IMR-90 (cell line): ENCODE measurements at regions not wholly inside any gene's neighbourhood (a gene's known extent, or its start where the extent isn't known, plus 50 kb on each side); places are given as distances from the start of the nearest gene placed in this dataset.

ENCODE experiments used
- ATAC-seq: fragments of 200-7000 bp; cut with Tn5 transposase; 2 replicates; pipeline ENCODE4 v1.9.1; 2020; ENCODE audit warnings: low read depth, mild to moderate bottlenecking, moderate library complexity
- BruUV-seq: library from RNA; stranded (reverse); fragments of 400-500 nt; replicated peaks from 2 replicates; lab custom pipeline; 2021; lab: Mats Ljungman, UMichigan
- CTCF ChIA-PET: fragments of 300-600 bp; formaldehyde crosslinking; extraction: SDS; loops from one replicate; lab custom pipeline; 2021; ENCODE audit warnings: antibody characterized with exemption; lab: Yijun Ruan, JAX
- POLR2A ChIA-PET: fragments of 300-600 bp; sonication (Branson Sonifier 250); formaldehyde crosslinking; loops from one replicate; lab custom pipeline; 2022; ENCODE audit warnings: antibody characterized with exemption; ENCODE audit not compliant: unreplicated experiment; lab: Charles Lee
- DNase-seq: peaks from one replicate; pipeline ENCODE4 v3.0.0; 2013
- H2AFZ ChIP-seq: replicated peaks from 2 replicates; pipeline ENCODE3; 2013; ENCODE audit warnings: low read length, mild to moderate bottlenecking; ENCODE audit not compliant: poor library complexity
- H2AK5ac ChIP-seq: 2 replicates; pipeline ENCODE4 v1.6.1; 2013; ENCODE audit warnings: low read depth, low read length, inconsistent platforms
- H2AK9ac ChIP-seq: replicated peaks from 2 replicates; pipeline ENCODE3; 2013; ENCODE audit warnings: mild to moderate bottlenecking, low read depth, low read length, moderate library complexity; ENCODE audit not compliant: poor library complexity
- H2BK120ac ChIP-seq: 2 replicates; pipeline ENCODE4 v1.6.1; 2013; ENCODE audit warnings: low read depth, low read length, inconsistent platforms
- H2BK15ac ChIP-seq: 3 replicates; pipeline ENCODE4 v1.6.1; 2013; ENCODE audit warnings: low read depth, low read length, inconsistent platforms
- H2BK20ac ChIP-seq: 2 replicates; pipeline ENCODE4 v1.6.1; 2013; ENCODE audit warnings: low read depth, mild to moderate bottlenecking, inconsistent platforms, low read length, moderate library complexity
- H2BK5ac ChIP-seq: 2 replicates; pipeline ENCODE4 v1.6.1; 2013; ENCODE audit warnings: mild to moderate bottlenecking, low read depth, low read length, inconsistent platforms; ENCODE audit not compliant: poor library complexity, severe bottlenecking
- H3K14ac ChIP-seq: replicated peaks from 2 replicates; pipeline ENCODE4 v1.6.1; 2013; ENCODE audit warnings: low read depth, low read length, inconsistent platforms
- H3K18ac ChIP-seq: 2 replicates; pipeline ENCODE4 v1.6.1; 2013; ENCODE audit warnings: low read depth, low read length, control low read depth
- H3K23ac ChIP-seq: 2 replicates; pipeline ENCODE4 v1.6.1; 2013; ENCODE audit warnings: low read depth, low read length, inconsistent platforms
- H3K27ac ChIP-seq: 2 replicates; pipeline ENCODE4 v1.5.1; 2013; ENCODE audit warnings: mild to moderate bottlenecking, control low read depth, low read length; ENCODE audit not compliant: insufficient read depth
- H3K27me3 ChIP-seq: 2 replicates; pipeline ENCODE4 v1.6.1; 2013; ENCODE audit warnings: low read length; ENCODE audit not compliant: control insufficient read depth, insufficient read depth
- H3K36me3 ChIP-seq: 2 replicates; pipeline ENCODE4 v1.6.1; 2013; ENCODE audit warnings: low read length, mixed read lengths; ENCODE audit not compliant: control insufficient read depth, insufficient read depth
- H3K4ac ChIP-seq: 2 replicates; pipeline ENCODE4 v1.6.1; 2013; ENCODE audit warnings: low read depth, low read length, inconsistent platforms
- H3K4me1 ChIP-seq: 2 replicates; pipeline ENCODE4 v1.6.1; 2013; ENCODE audit warnings: low read length, mixed read lengths; ENCODE audit not compliant: control insufficient read depth, insufficient read depth
- H3K4me2 ChIP-seq: 2 replicates; pipeline ENCODE4 v1.6.1; 2013; ENCODE audit warnings: low read depth, mild to moderate bottlenecking, control low read depth, low read length, moderate library complexity
- H3K4me3 ChIP-seq: 2 replicates; pipeline ENCODE4 v1.5.1; 2013; ENCODE audit warnings: low read depth, mild to moderate bottlenecking, control low read depth, low read length, moderate library complexity; ENCODE audit not compliant: insufficient read depth
- H3K56ac ChIP-seq: 2 replicates; pipeline ENCODE4 v1.6.1; 2013; ENCODE audit warnings: low read length, inconsistent platforms; ENCODE audit not compliant: insufficient read depth; ENCODE audit errors: extremely low read depth
- H3K79me1 ChIP-seq, 2 experiments: 2 replicates each; pipeline ENCODE4 v1.6.1; 2013; ENCODE audit warnings: low read length in 2 of 2, inconsistent platforms in 1 of 2, low read depth in 1 of 2
- H3K9ac ChIP-seq: 2 replicates; pipeline ENCODE4 v1.6.1; 2013; ENCODE audit warnings: low read depth, low read length, control low read depth
- H3K9me1 ChIP-seq: 2 replicates; pipeline ENCODE4 v1.6.1; 2013; ENCODE audit warnings: low read length, inconsistent platforms; ENCODE audit not compliant: insufficient read depth
- H3K9me3 ChIP-seq: 2 replicates; pipeline ENCODE4 v1.6.1; 2013; ENCODE audit warnings: low read length; ENCODE audit not compliant: control insufficient read depth, insufficient read depth
- H4K20me1 ChIP-seq: 2 replicates; pipeline ENCODE4 v1.6.1; 2013; ENCODE audit warnings: low read length, inconsistent platforms; ENCODE audit not compliant: insufficient read depth
- H4K5ac ChIP-seq: 2 replicates; pipeline ENCODE4 v1.6.1; 2013; ENCODE audit warnings: mild to moderate bottlenecking, low read depth, low read length, control low read depth
- H4K8ac ChIP-seq, 2 experiments: 2 replicates each; pipeline ENCODE4 v1.6.1; 2013; ENCODE audit warnings: low read depth in 2 of 2, low read length in 2 of 2, control low read depth in 1 of 2, inconsistent platforms in 1 of 2
- H4K91ac ChIP-seq: 2 replicates; pipeline ENCODE4 v1.6.1; 2013; ENCODE audit warnings: low read depth, low read length, inconsistent platforms; ENCODE audit not compliant: insufficient read depth
- BHLHE40 ChIP-seq: fragments of 150-350 bp; IDR thresholded peaks from 2 replicates; pipeline ENCODE4 v1.6.1; 2016; ENCODE audit warnings: mild to moderate bottlenecking, low read depth, low read length
- CEBPB ChIP-seq: IDR thresholded peaks from 2 replicates; pipeline ENCODE4 v1.6.1; 2012; ENCODE audit warnings: low read depth, low read length, improper control_type of control experiment
- CHD1 ChIP-seq: IDR thresholded peaks from 2 replicates; pipeline ENCODE4 v1.6.1; 2012; ENCODE audit warnings: low read depth, low read length, improper control_type of control experiment
- FOS ChIP-seq: fragments of 150-350 bp; IDR thresholded peaks from 2 replicates; pipeline ENCODE4 v1.6.1; 2016; ENCODE audit warnings: low read depth, low read length
- MAFK ChIP-seq: IDR thresholded peaks from 2 replicates; pipeline ENCODE4 v1.6.1; 2012; ENCODE audit warnings: low read depth, low read length, improper control_type of control experiment
- MAZ ChIP-seq: IDR thresholded peaks from 2 replicates; pipeline ENCODE4 v1.6.1; 2012; ENCODE audit warnings: low read depth, mild to moderate bottlenecking, low read length, improper control_type of control experiment, moderate library complexity, borderline replicate concordance
- MXI1 ChIP-seq: IDR thresholded peaks from 2 replicates; pipeline ENCODE4 v1.6.1; 2012; ENCODE audit warnings: low read depth, mild to moderate bottlenecking, low read length, moderate library complexity, borderline replicate concordance
- NFE2L2 ChIP-seq: fragments of 150-350 bp; IDR thresholded peaks from 2 replicates; pipeline ENCODE4 v1.6.1; 2016; ENCODE audit warnings: low read depth, mild to moderate bottlenecking, low read length
- POLR2A ChIP-seq: IDR thresholded peaks from 2 replicates; pipeline ENCODE4 v1.6.1; 2012; ENCODE audit warnings: mild to moderate bottlenecking, low read depth, low read length
- RAD21 ChIP-seq: IDR thresholded peaks from 2 replicates; pipeline ENCODE4 v1.6.1; 2012; ENCODE audit warnings: low read length, improper control_type of control experiment
- RCOR1 ChIP-seq: IDR thresholded peaks from 2 replicates; pipeline ENCODE4 v1.6.1; 2012; ENCODE audit warnings: mild to moderate bottlenecking, low read length, improper control_type of control experiment; ENCODE audit not compliant: insufficient replicate concordance
- RFX5 ChIP-seq: IDR thresholded peaks from 2 replicates; pipeline ENCODE4 v1.8.0; 2012; ENCODE audit warnings: low read depth, mild to moderate bottlenecking, low read length, moderate library complexity
- SMC3 ChIP-seq: fragments of 150-350 bp; IDR thresholded peaks from 2 replicates; pipeline ENCODE4 v1.6.1; 2016; ENCODE audit warnings: low read depth, mild to moderate bottlenecking, antibody characterized with exemption, low read length, moderate library complexity
- WGBS, 2 experiments: methylation state at CpG; one replicate each; pipeline versions ENCODE4 v1.1.5 to v1.1.7; 2013; ENCODE audit warnings: missing lambda C conversion rate in 2 of 2; ENCODE audit not compliant: insufficient read length in 1 of 2; ENCODE audit errors: extremely low coverage in 2 of 2; 5-methylcytosine and 5-hydroxymethylcytosine counted together
- dilution Hi-C: fragments of 300-500 bp; cut with HindIII; formaldehyde crosslinking; loops from one replicate; pipeline ENCODE4 v1.14.3; 2018; ENCODE audit warnings: low sequenced_read_pairs; ENCODE audit not compliant: unreplicated experiment
- in situ Hi-C: fragments of 300-500 bp; cut with MboI; formaldehyde crosslinking; loops from 3 replicates; pipeline ENCODE4 v1.14.3; 2019; ENCODE audit warnings: low sequenced_read_pairs, inconsistent platforms, mixed read lengths
- intact Hi-C: fragments of 100-400 bp; cut with micrococcal nuclease; formaldehyde crosslinking; loops from 2 replicates; pipeline ENCODE4 v1.10.0; 2022
- TF ChIP-seq, protein P1 (sequence below): fragments of 150-350 bp; IDR thresholded peaks from 2 replicates; pipeline ENCODE4 v1.6.1; 2016; ENCODE audit warnings: low read depth, mild to moderate bottlenecking, low read length, moderate library complexity, borderline replicate concordance
- TF ChIP-seq, protein P2 (sequence below): fragments of 150-350 bp; IDR thresholded peaks from 2 replicates; pipeline ENCODE4 v1.6.1; 2017; ENCODE audit warnings: mild to moderate bottlenecking, antibody characterized with exemption, low read length, low read depth
- TF ChIP-seq, protein P3 (sequence below): conservative IDR thresholded peaks from 2 replicates; pipeline ENCODE4 v1.5.1; 2012; ENCODE audit warnings: mild to moderate bottlenecking, low read depth, low read length, improper control_type of control experiment

DNA sequence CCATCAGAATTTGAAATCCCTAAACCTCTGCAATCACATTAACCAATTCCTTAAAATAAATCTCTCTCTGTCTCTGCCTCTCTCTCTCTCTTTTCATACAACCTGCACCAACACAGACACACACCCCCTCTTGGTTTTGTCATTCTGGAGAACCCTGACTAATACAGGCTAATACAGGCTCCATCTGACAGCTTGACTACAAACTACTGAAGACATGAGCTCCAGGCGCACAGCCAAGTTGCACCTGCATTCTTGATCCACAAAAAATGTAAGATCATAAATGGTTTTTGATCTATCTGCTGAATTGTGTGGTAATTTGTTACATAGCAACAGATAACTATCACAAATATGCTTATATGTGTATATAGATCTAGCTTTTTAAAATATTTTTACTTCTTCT, 2414.2 kb downstream of the PCDH7 start:
- BruUV-seq, result no TSS peak
- no peak overlapping the region for H4K91ac ChIP-seq
- no peaks in the 10 kb centered on the region for H3K36me3 ChIP-seq
- ChIA-PET CTCF (interaction anchor here (0.6 kb wide), 1 partner anchor 26 kb away, joined by 3 read pairs; no protein-coding TSS in a partner anchor), POLR2A (no interaction called here)
- no peak overlapping the region for H3K18ac ChIP-seq
- H3K14ac ChIP-seq, result no peak overlapping the region
- no peaks in the 10 kb centered on the region for H3K27me3 ChIP-seq
- H3K4ac ChIP-seq, result no peak overlapping the region
- H4K20me1 ChIP-seq, result no peaks in the 10 kb centered on the region
- dilution Hi-C loops (no loop called here), in situ Hi-C loops (no loop called here), intact Hi-C loops (no loop called here)
- H3K9me3 ChIP-seq, result peaks cover 2% of the 10 kb centered on the region; the same call in 1 of the 2 replicates
- H3K23ac ChIP-seq, result no peak overlapping the region
- H2BK120ac ChIP-seq, result no peak overlapping the region
- H3K9me1 ChIP-seq, result no peaks in the 10 kb centered on the region
- no CpG with 5 or more reads among the region's 1 CpG for WGBS, 2 experiments
- H3K4me3 ChIP-seq, result no peak overlapping the region
- no peak for ATAC-seq
- no peak overlapping the region for H2BK15ac ChIP-seq
- no peak for TF ChIP-seq MAZ
- no peak for TF ChIP-seq RFX5
- TF ChIP-seq, protein P1, sequence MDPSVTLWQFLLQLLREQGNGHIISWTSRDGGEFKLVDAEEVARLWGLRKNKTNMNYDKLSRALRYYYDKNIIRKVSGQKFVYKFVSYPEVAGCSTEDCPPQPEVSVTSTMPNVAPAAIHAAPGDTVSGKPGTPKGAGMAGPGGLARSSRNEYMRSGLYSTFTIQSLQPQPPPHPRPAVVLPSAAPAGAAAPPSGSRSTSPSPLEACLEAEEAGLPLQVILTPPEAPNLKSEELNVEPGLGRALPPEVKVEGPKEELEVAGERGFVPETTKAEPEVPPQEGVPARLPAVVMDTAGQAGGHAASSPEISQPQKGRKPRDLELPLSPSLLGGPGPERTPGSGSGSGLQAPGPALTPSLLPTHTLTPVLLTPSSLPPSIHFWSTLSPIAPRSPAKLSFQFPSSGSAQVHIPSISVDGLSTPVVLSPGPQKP, result no peak
- TF ChIP-seq, protein P2, sequence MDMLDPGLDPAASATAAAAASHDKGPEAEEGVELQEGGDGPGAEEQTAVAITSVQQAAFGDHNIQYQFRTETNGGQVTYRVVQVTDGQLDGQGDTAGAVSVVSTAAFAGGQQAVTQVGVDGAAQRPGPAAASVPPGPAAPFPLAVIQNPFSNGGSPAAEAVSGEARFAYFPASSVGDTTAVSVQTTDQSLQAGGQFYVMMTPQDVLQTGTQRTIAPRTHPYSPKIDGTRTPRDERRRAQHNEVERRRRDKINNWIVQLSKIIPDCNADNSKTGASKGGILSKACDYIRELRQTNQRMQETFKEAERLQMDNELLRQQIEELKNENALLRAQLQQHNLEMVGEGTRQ, result no peak
- TF ChIP-seq MAFK, result no peak
- no peak for TF ChIP-seq BHLHE40
- no peak for TF ChIP-seq CEBPB
- TF ChIP-seq MXI1, result no peak
- TF ChIP-seq RAD21, result no peak
- TF ChIP-seq RCOR1, result no peak
- no peak for TF ChIP-seq FOS
- TF ChIP-seq, protein P3, sequence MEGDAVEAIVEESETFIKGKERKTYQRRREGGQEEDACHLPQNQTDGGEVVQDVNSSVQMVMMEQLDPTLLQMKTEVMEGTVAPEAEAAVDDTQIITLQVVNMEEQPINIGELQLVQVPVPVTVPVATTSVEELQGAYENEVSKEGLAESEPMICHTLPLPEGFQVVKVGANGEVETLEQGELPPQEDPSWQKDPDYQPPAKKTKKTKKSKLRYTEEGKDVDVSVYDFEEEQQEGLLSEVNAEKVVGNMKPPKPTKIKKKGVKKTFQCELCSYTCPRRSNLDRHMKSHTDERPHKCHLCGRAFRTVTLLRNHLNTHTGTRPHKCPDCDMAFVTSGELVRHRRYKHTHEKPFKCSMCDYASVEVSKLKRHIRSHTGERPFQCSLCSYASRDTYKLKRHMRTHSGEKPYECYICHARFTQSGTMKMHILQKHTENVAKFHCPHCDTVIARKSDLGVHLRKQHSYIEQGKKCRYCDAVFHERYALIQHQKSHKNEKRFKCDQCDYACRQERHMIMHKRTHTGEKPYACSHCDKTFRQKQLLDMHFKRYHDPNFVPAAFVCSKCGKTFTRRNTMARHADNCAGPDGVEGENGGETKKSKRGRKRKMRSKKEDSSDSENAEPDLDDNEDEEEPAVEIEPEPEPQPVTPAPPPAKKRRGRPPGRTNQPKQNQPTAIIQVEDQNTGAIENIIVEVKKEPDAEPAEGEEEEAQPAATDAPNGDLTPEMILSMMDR, result no peak
- no peak for TF ChIP-seq CHD1
- no peak for TF ChIP-seq POLR2A
- no peak for TF ChIP-seq NFE2L2
- no peak for TF ChIP-seq SMC3
- H2AFZ ChIP-seq, result no peak overlapping the region
- no peaks in the 10 kb centered on the region for H3K4me1 ChIP-seq
- no peak overlapping the region for H2AK5ac ChIP-seq
- H3K27ac ChIP-seq, result no peak overlapping the region
- H3K79me1 ChIP-seq, result no peaks in the 10 kb centered on the region
- DNase-seq, result no peak
- H3K4me2 ChIP-seq, result no peak overlapping the region
- H2AK9ac ChIP-seq, result no peak overlapping the region
- H4K5ac ChIP-seq, result no peak overlapping the region
- H4K8ac ChIP-seq, result no peak overlapping the region
- no peak overlapping the region for H3K9ac ChIP-seq
- H2BK5ac ChIP-seq, result no peak overlapping the region
- H3K56ac ChIP-seq, result no peak overlapping the region
- H2BK20ac ChIP-seq, result no peak overlapping the region
